SK-N-SH (cell line): ENCODE measurements at regions not wholly inside any gene's neighbourhood (a gene's known extent, or its start where the extent isn't known, plus 50 kb on each side); places are given as distances from the start of the nearest gene placed in this dataset.

Source experiments
- CTCF ChIA-PET: fragments of 300-600, 350-600 bp; formaldehyde crosslinking; extraction: SDS; loops from one replicate; lab custom pipeline; 2021; lab: Yijun Ruan, JAX
- POLR2A ChIA-PET: fragments of 350-600 bp; sonication (Branson Sonifier 250); formaldehyde crosslinking; extraction: SDS; loops from one replicate; lab custom pipeline; 2020; ENCODE audit warnings: antibody characterized with exemption, inconsistent platforms; lab: Yijun Ruan, JAX
- DNase-seq: peaks from one replicate; pipeline ENCODE4 v3.0.0; 2012
- H2AFZ ChIP-seq: fragments of 200-600 bp; sonication (generic); 2 replicates; pipeline ENCODE4 v1.8.1; 2016; ENCODE audit warnings: antibody characterized with exemption, mild to moderate bottlenecking, low read depth
- H3F3A ChIP-seq: fragments of 200-600 bp; sonication (generic); replicated peaks from 2 replicates; pipeline ENCODE3; 2016; ENCODE audit warnings: antibody characterized with exemption, mild to moderate bottlenecking; ENCODE audit not compliant: insufficient read depth
- H3K27ac ChIP-seq, 2 experiments: fragments of 200-500 bp in 1 of 2; fragments of 200-600 bp in 1 of 2; sonication (Bioruptor generic) in 1 of 2; sonication (generic), shearing (Covaris generic) in 1 of 2; 2 replicates each; pipeline versions ENCODE4 v1.5.1 to v1.6.1; 2014 to 2016; ENCODE audit warnings: low read depth in 2 of 2, inconsistent platforms in 1 of 2, low read length in 1 of 2, mild to moderate bottlenecking in 1 of 2, mixed read lengths in 1 of 2
- H3K27me3 ChIP-seq: fragments of 200-600 bp; sonication (generic), shearing (Covaris generic); 2 replicates; pipeline ENCODE4 v1.6.1; 2016; ENCODE audit warnings: mixed run types; ENCODE audit not compliant: insufficient read depth
- H3K36me3 ChIP-seq, 2 experiments: fragments of 200-500 bp in 1 of 2; fragments of 200-600 bp in 1 of 2; sonication (Bioruptor generic) in 1 of 2; sonication (generic) in 1 of 2; replicated peaks in 1 of 2; 2 replicates each; pipeline versions ENCODE3 to v1.5.1; 2014 to 2016; ENCODE audit warnings: low read length in 1 of 2, mild to moderate bottlenecking in 1 of 2; ENCODE audit not compliant: insufficient read depth in 2 of 2, control insufficient read depth in 1 of 2
- H3K4me1 ChIP-seq, 2 experiments: fragments of 200-500 bp in 1 of 2; fragments of 200-600 bp in 1 of 2; sonication (Bioruptor generic) in 1 of 2; sonication (generic), shearing (Covaris generic) in 1 of 2; 2 replicates each; pipeline versions ENCODE4 v1.5.1 to v1.6.1; 2014 to 2016; ENCODE audit warnings: low read depth in 1 of 2, low read length in 1 of 2, mixed run types in 1 of 2; ENCODE audit not compliant: insufficient read depth in 2 of 2, control insufficient read depth in 1 of 2
- H3K4me2 ChIP-seq: fragments of 200-600 bp; sonication (generic), shearing (Covaris generic); 2 replicates; pipeline ENCODE4 v1.6.1; 2017; ENCODE audit warnings: mixed run types
- H3K4me3 ChIP-seq, 2 experiments: fragments of 200-500 bp in 1 of 2; fragments of 200-600 bp in 1 of 2; sonication (Bioruptor generic) in 1 of 2; sonication (generic), shearing (Covaris generic) in 1 of 2; 2 replicates each; pipeline versions ENCODE4 v1.5.1 to v1.8.1; 2014 to 2016; ENCODE audit warnings: low read depth in 2 of 2, inconsistent platforms in 1 of 2, low read length in 1 of 2, mild to moderate bottlenecking in 1 of 2, mixed read lengths in 1 of 2, moderate library complexity in 1 of 2
- H3K79me2 ChIP-seq: fragments of 200-600 bp; sonication (generic); 2 replicates; pipeline ENCODE4 v1.8.1; 2017; ENCODE audit warnings: mild to moderate bottlenecking; ENCODE audit not compliant: insufficient read depth
- H3K9ac ChIP-seq: fragments of 200-600 bp; sonication (generic); 2 replicates; pipeline ENCODE4 v1.6.1; 2017; ENCODE audit warnings: mixed run types
- H3K9me2 ChIP-seq: fragments of 200-600 bp; sonication (generic); 2 replicates; pipeline ENCODE4 v1.6.1; 2017; ENCODE audit warnings: mixed run types
- H3K9me3 ChIP-seq: fragments of 200-600 bp; sonication (generic); 2 replicates; pipeline ENCODE4 v1.6.1; 2017; ENCODE audit warnings: mixed run types, mild to moderate bottlenecking, moderate library complexity
- H4K20me1 ChIP-seq: fragments of 200-600 bp; sonication (generic); 2 replicates; pipeline ENCODE4 v1.6.1; 2017; ENCODE audit warnings: mild to moderate bottlenecking, mixed run types; ENCODE audit not compliant: insufficient read depth
- ELF1 ChIP-seq: IDR thresholded peaks from 2 replicates; pipeline ENCODE4 v1.4.0; 2012
- EP300 ChIP-seq, 2 experiments: IDR thresholded peaks; 2 replicates each; pipeline versions ENCODE4 v1.4.0 to v1.6.1; 2012; ENCODE audit warnings: borderline replicate concordance in 1 of 2, low read depth in 1 of 2, low read length in 1 of 2
- EZH2phosphoT487 ChIP-seq: fragments of 200-600 bp; sonication (generic); IDR thresholded peaks from 2 replicates; pipeline ENCODE4 v1.6.1; 2017; ENCODE audit warnings: low read depth, mixed run types, mild to moderate bottlenecking, antibody characterized with exemption, moderate library complexity, borderline replicate concordance
- FOSL2 ChIP-seq: IDR thresholded peaks from 2 replicates; pipeline ENCODE4 v1.4.0; 2012; ENCODE audit warnings: low read depth, mild to moderate bottlenecking, moderate library complexity, borderline replicate concordance
- FOXM1 ChIP-seq: IDR thresholded peaks from 2 replicates; pipeline ENCODE4 v1.4.0; 2012; ENCODE audit warnings: low read depth, mild to moderate bottlenecking
- JUND ChIP-seq: IDR thresholded peaks from 2 replicates; pipeline ENCODE4 v1.4.0; 2012
- MEF2A ChIP-seq: IDR thresholded peaks from 2 replicates; pipeline ENCODE4 v1.4.0; 2012; ENCODE audit warnings: low read depth, borderline replicate concordance
- NFIC ChIP-seq: IDR thresholded peaks from 2 replicates; pipeline ENCODE4 v1.4.0; 2012; ENCODE audit warnings: borderline replicate concordance
- NRF1 ChIP-seq: IDR thresholded peaks from 2 replicates; pipeline ENCODE4 v1.6.1; 2012; ENCODE audit warnings: low read depth, mild to moderate bottlenecking, low read length
- PBX3 ChIP-seq: IDR thresholded peaks from 2 replicates; pipeline ENCODE4; 2012
- POLR2AphosphoS5 ChIP-seq: IDR thresholded peaks from 2 replicates; pipeline ENCODE4 v1.6.1; 2012; ENCODE audit warnings: low read depth, low read length
- RCOR1 ChIP-seq: fragments of 150-350 bp; IDR thresholded peaks from 2 replicates; pipeline ENCODE4 v1.6.1; 2017; ENCODE audit warnings: antibody characterized with exemption, low read length
- RFX5 ChIP-seq: IDR thresholded peaks from 2 replicates; pipeline ENCODE4 v1.6.1; 2012; ENCODE audit warnings: mild to moderate bottlenecking, improper control_type of control experiment, low read length
- SMC3 ChIP-seq: IDR thresholded peaks from 2 replicates; pipeline ENCODE4 v1.6.1; 2012; ENCODE audit warnings: low read depth, low read length, improper control_type of control experiment
- TCF12 ChIP-seq: IDR thresholded peaks from 2 replicates; pipeline ENCODE4 v1.4.0; 2012
- TEAD4 ChIP-seq: IDR thresholded peaks from 2 replicates; pipeline ENCODE4 v1.4.0; 2012; ENCODE audit warnings: mild to moderate bottlenecking, borderline replicate concordance; ENCODE audit not compliant: insufficient read depth
- USF1 ChIP-seq: IDR thresholded peaks from 2 replicates; pipeline ENCODE4 v1.4.0; 2012; ENCODE audit warnings: low read depth, borderline replicate concordance
- WGBS: methylation state at CpG from one replicate; pipeline ENCODE4 v1.1.6; 2017; ENCODE audit warnings: low lambda C conversion rate; 5-methylcytosine and 5-hydroxymethylcytosine counted together
- TF ChIP-seq, protein P1 (sequence below): fragments of 150-350 bp; IDR thresholded peaks from 2 replicates; pipeline ENCODE4 v1.6.1; 2016; ENCODE audit warnings: mild to moderate bottlenecking, low read depth, low read length
- TF ChIP-seq, protein P2 (sequence below): IDR thresholded peaks from 2 replicates; pipeline ENCODE4 v1.4.0; 2012; ENCODE audit warnings: low read depth
- TF ChIP-seq, protein P3 (sequence below): IDR thresholded peaks from 2 replicates; pipeline ENCODE4 v1.4.0; 2012; ENCODE audit warnings: low read depth, borderline replicate concordance

- Histone ChIP-seq H4K20me1 (no peaks in the 10 kb centered on the region), H3K36me3 (no peaks in the 10 kb centered on the region), H3K4me2 (no peak overlapping the region), H3K4me1 (peaks cover 0 to 2% of the 10 kb centered on the region in 2 experiments; a peak in 1 of 4 replicates), H3K4me3 (no peak overlapping the region), H3K9ac (no peak overlapping the region), H3F3A (no peaks in the 10 kb centered on the region), H3K27ac (no peak overlapping the region), H3K9me3 (no peaks in the 10 kb centered on the region), H3K79me2 (no peaks in the 10 kb centered on the region), H3K27me3 (no peaks in the 10 kb centered on the region), H2AFZ (no peak overlapping the region), H3K9me2 (no peaks in the 10 kb centered on the region)
- DNase-seq, result no peak
- ChIA-PET CTCF (no interaction called here), POLR2A (no interaction called here)
- TF ChIP-seq JUND (no peak), POLR2AphosphoS5 (no peak), FOSL2 (no peak), EZH2phosphoT487 (no peak), PBX3 (no peak)
- WGBS, result 30% methylated on average over 4 of the region's 4 CpGs
Measured at GRCh38 chr20:54711071-54711470, 235.7 kb downstream of the DOK5 start.

GRCh38 chr20:54710341-54710740 lies 234.9 kb downstream of the DOK5 start:
- H4K20me1 ChIP-seq, result no peaks in the 10 kb centered on the region
- no peak overlapping the region for H3K27ac ChIP-seq
- H3F3A ChIP-seq, result no peaks in the 10 kb centered on the region
- H3K36me3 ChIP-seq, result no peaks in the 10 kb centered on the region
- CTCF ChIA-PET, result no interaction called here
- WGBS, result 9% methylated on average over 2 of the region's 2 CpGs
- no peak overlapping the region for H2AFZ ChIP-seq
- TF ChIP-seq TEAD4 (no peak), SMC3 (no peak), EZH2phosphoT487 (no peak), USF1 (no peak), POLR2AphosphoS5 (no peak), EP300 (IDR thresholded peaks at IDR 0.05; ENCODE audit: borderline replicate concordance in 1 of 2, low read depth in 1 of 2, low read length in 1 of 2) (no peak), TCF12 (no peak), RCOR1 (no peak), PBX3 (no peak), NFIC (no peak), MEF2A (no peak), FOXM1 (no peak), ELF1 (no peak), FOSL2 (no peak), RFX5 (no peak), NRF1 (no peak)
- TF ChIP-seq, protein P1, sequence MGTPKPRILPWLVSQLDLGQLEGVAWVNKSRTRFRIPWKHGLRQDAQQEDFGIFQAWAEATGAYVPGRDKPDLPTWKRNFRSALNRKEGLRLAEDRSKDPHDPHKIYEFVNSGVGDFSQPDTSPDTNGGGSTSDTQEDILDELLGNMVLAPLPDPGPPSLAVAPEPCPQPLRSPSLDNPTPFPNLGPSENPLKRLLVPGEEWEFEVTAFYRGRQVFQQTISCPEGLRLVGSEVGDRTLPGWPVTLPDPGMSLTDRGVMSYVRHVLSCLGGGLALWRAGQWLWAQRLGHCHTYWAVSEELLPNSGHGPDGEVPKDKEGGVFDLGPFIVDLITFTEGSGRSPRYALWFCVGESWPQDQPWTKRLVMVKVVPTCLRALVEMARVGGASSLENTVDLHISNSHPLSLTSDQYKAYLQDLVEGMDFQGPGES, result no peak
- TF ChIP-seq, protein P2, sequence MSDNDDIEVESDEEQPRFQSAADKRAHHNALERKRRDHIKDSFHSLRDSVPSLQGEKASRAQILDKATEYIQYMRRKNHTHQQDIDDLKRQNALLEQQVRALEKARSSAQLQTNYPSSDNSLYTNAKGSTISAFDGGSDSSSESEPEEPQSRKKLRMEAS, result no peak
- TF ChIP-seq, protein P3, sequence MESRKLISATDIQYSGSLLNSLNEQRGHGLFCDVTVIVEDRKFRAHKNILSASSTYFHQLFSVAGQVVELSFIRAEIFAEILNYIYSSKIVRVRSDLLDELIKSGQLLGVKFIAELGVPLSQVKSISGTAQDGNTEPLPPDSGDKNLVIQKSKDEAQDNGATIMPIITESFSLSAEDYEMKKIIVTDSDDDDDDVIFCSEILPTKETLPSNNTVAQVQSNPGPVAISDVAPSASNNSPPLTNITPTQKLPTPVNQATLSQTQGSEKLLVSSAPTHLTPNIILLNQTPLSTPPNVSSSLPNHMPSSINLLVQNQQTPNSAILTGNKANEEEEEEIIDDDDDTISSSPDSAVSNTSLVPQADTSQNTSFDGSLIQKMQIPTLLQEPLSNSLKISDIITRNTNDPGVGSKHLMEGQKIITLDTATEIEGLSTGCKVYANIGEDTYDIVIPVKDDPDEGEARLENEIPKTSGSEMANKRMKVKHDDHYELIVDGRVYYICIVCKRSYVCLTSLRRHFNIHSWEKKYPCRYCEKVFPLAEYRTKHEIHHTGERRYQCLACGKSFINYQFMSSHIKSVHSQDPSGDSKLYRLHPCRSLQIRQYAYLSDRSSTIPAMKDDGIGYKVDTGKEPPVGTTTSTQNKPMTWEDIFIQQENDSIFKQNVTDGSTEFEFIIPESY, result no peak
- TF ChIP-seq, all 33 proteins: peak for 0
- POLR2A ChIA-PET, result no interaction called here
- Histone ChIP-seq H3K4me2 (no peak overlapping the region), H3K9me3 (no peaks in the 10 kb centered on the region), H3K4me1 (peaks cover 0 to 2% of the 10 kb centered on the region in 2 experiments; a peak in 1 of 4 replicates), H3K9me2 (no peaks in the 10 kb centered on the region), H3K27me3 (no peaks in the 10 kb centered on the region), H3K79me2 (no peaks in the 10 kb centered on the region), H3K4me3 (no peak overlapping the region), H3K9ac (no peak overlapping the region)
- DNase-seq, result no peak
